CD4-positive, alpha-beta T cell (primary cell): ENCODE measurements at regions not wholly inside any gene's neighbourhood (a gene's known extent, or its start where the extent isn't known, plus 50 kb on each side); places are given as distances from the start of the nearest gene placed in this dataset.

Experiments
- ATAC-seq: fragments of 200-7000 bp; cut with Tn5 transposase; one replicate; pipeline ENCODE4 v1.10.0; 2022; ENCODE audit warnings: mild to moderate bottlenecking; ENCODE audit not compliant: poor library complexity
- CTCF ChIA-PET: fragments of 350-600 bp; sonication (Branson Sonifier 250); formaldehyde crosslinking; loops from one replicate; lab custom pipeline; 2021; ENCODE audit warnings: antibody characterized with exemption, inconsistent platforms; lab: Charles Lee
- POLR2A ChIA-PET: fragments of 350-600 bp; sonication (Branson Sonifier 250); formaldehyde crosslinking; loops from one replicate; lab custom pipeline; 2021; ENCODE audit warnings: antibody characterized with exemption, inconsistent platforms; lab: Charles Lee
- DNase-seq, 14 experiments: peaks; one replicate each; pipeline ENCODE4 v3.0.0-alpha.2; 2013 to 2020; ENCODE audit warnings: mixed read lengths in 2 of 14
- H3K27ac ChIP-seq, 2 donors: one replicate each; pipeline versions ENCODE4 v1.5.1 to v1.7.0; 2013; ENCODE audit warnings: low read length in 2 of 2, low read depth in 1 of 2, mild to moderate bottlenecking in 1 of 2
- H3K27me3 ChIP-seq, 2 experiments: 1 replicate in 1 of 2; 2 replicates in 1 of 2; pipeline versions ENCODE4 v1.6.1 to v1.7.0; 2013; ENCODE audit warnings: low read length in 2 of 2, control low read depth in 1 of 2, mild to moderate bottlenecking in 1 of 2, moderate library complexity in 1 of 2; ENCODE audit not compliant: insufficient read depth in 2 of 2, control insufficient read depth in 1 of 2
- H3K36me3 ChIP-seq: one replicate; pipeline ENCODE4 v1.6.1; 2013; ENCODE audit warnings: low read length, control low read depth; ENCODE audit not compliant: insufficient read depth
- H3K4me1 ChIP-seq: one replicate; pipeline ENCODE4 v1.6.1; 2013; ENCODE audit warnings: low read length, control low read depth; ENCODE audit not compliant: insufficient read depth
- H3K4me3 ChIP-seq: one replicate; pipeline ENCODE4 v1.5.1; 2013; ENCODE audit warnings: mild to moderate bottlenecking, low read length, moderate library complexity
- H3K9me3 ChIP-seq, 2 experiments: 1 replicate in 1 of 2; 2 replicates in 1 of 2; pipeline versions ENCODE4 v1.6.1 to v1.7.0; 2013; ENCODE audit warnings: low read length in 2 of 2, mild to moderate bottlenecking in 2 of 2, control low read depth in 1 of 2, moderate library complexity in 1 of 2; ENCODE audit not compliant: control insufficient read depth in 1 of 2, insufficient read depth in 1 of 2
- H3K27ac Mint-ChIP-seq: one replicate; pipeline ENCODE4 v1.8.0; 2020; ENCODE audit warnings: mixed read lengths
- H3K27me3 Mint-ChIP-seq: one replicate; pipeline ENCODE4 v1.8.0; 2021; ENCODE audit warnings: mixed read lengths
- H3K36me3 Mint-ChIP-seq: one replicate; pipeline ENCODE4 v1.8.0; 2021; ENCODE audit warnings: low read depth, mixed read lengths
- H3K4me1 Mint-ChIP-seq: one replicate; pipeline ENCODE4 v1.8.0; 2021; ENCODE audit warnings: low read depth, mixed read lengths
- H3K4me3 Mint-ChIP-seq: one replicate; pipeline ENCODE4 v1.8.0; 2020; ENCODE audit warnings: mild to moderate bottlenecking, mixed read lengths
- H3K9me3 Mint-ChIP-seq: one replicate; pipeline ENCODE4 v1.8.0; 2020; ENCODE audit warnings: mixed read lengths
- intact Hi-C, 2 experiments: fragments of 100-400 bp; cut with DNase I in 1 of 2; cut with micrococcal nuclease in 1 of 2; formaldehyde crosslinking; loops; one replicate each; pipeline versions ENCODE4 v1.15.1 to v1.9.0; 2023 to 2025; cut with DNase I, micrococcal nuclease
- TF ChIP-seq, protein P1 (sequence below): fragments of 200-600 bp; IDR thresholded peaks from one replicate; pipeline ENCODE4 v1.8.0; 2022; ENCODE audit warnings: antibody characterized with exemption, mild to moderate bottlenecking

GRCh38 chr2:186959486-186959885, 110.5 kb upstream of the ZSWIM2 start:
- Histone ChIP-seq H3K4me3 (no peak overlapping the region), H3K27me3 (no peaks in the 10 kb centered on the region), H3K36me3 (no peaks in the 10 kb centered on the region), H3K27ac (no peak overlapping the region), H3K4me1 (no peaks in the 10 kb centered on the region), H3K9me3 (peaks cover 0 to 19% of the 10 kb centered on the region in 2 experiments)
- CTCF ChIA-PET: no interaction called here
- ATAC-seq: no peak
- Mint-ChIP-seq H3K4me3 (no peak overlapping the region), H3K4me1 (no peaks in the 10 kb centered on the region), H3K36me3 (no peaks in the 10 kb centered on the region), H3K9me3 (no peaks in the 10 kb centered on the region), H3K27me3 (no peaks in the 10 kb centered on the region), H3K27ac (no peak overlapping the region)
- DNase-seq: no peak
- POLR2A ChIA-PET: no interaction called here
- intact Hi-C loops: no loop called here
- TF ChIP-seq, protein P1, sequence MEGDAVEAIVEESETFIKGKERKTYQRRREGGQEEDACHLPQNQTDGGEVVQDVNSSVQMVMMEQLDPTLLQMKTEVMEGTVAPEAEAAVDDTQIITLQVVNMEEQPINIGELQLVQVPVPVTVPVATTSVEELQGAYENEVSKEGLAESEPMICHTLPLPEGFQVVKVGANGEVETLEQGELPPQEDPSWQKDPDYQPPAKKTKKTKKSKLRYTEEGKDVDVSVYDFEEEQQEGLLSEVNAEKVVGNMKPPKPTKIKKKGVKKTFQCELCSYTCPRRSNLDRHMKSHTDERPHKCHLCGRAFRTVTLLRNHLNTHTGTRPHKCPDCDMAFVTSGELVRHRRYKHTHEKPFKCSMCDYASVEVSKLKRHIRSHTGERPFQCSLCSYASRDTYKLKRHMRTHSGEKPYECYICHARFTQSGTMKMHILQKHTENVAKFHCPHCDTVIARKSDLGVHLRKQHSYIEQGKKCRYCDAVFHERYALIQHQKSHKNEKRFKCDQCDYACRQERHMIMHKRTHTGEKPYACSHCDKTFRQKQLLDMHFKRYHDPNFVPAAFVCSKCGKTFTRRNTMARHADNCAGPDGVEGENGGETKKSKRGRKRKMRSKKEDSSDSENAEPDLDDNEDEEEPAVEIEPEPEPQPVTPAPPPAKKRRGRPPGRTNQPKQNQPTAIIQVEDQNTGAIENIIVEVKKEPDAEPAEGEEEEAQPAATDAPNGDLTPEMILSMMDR: no peak

- Histone ChIP-seq H3K27ac (no peak overlapping the region), H3K4me3 (no peak overlapping the region), H3K9me3 (peaks cover 0 to 2% of the 10 kb centered on the region in 2 experiments), H3K36me3 (no peaks in the 10 kb centered on the region), H3K27me3 (no peaks in the 10 kb centered on the region), H3K4me1 (no peaks in the 10 kb centered on the region)
- DNase-seq: no peak
- Mint-ChIP-seq H3K27ac (no peak overlapping the region), H3K27me3 (no peaks in the 10 kb centered on the region), H3K9me3 (peaks cover 3% of the 10 kb centered on the region), H3K4me1 (no peaks in the 10 kb centered on the region), H3K36me3 (no peaks in the 10 kb centered on the region), H3K4me3 (no peak overlapping the region)
- no peak for ATAC-seq
- intact Hi-C loops: no loop called here
- ChIA-PET POLR2A (no interaction called here), CTCF (interaction anchor here (0.7 kb wide), 1 partner anchor 666 kb away, joined by 3 read pairs; no protein-coding TSS in a partner anchor)
- TF ChIP-seq, protein P1: no peak
Measured at GRCh38 chr2:186950694-186951093, 101.7 kb upstream of the ZSWIM2 start.

DNA sequence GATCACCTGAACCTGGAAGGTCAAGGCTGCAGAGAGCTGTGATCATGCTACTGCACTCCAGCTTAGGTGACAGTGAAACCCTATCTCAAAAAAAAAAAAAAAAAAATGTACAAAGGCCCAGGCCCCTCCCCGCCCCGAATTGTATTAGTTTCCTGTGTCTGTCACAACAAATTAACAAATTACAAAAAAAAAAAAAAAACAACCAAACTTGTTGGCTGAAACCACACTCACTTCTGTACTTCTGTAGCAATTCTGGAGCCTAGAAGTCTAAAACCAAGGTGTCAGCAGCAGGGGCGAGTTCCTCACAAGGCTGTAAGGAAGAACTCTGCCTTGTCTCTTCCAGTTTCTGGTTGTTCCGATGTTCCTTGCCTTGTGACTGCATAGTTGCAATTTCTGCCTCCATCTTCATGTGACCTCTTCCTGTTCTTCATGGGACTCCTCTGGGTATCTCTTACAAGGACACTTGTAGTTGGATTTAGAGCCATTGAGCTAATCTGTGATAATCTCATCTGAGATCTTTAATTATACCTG, 100.8 kb upstream of the ZSWIM2 start:
- Mint-ChIP-seq H3K27me3 (no peaks in the 10 kb centered on the region), H3K9me3 (peaks cover 3% of the 10 kb centered on the region), H3K36me3 (no peaks in the 10 kb centered on the region), H3K27ac (no peak overlapping the region), H3K4me3 (no peak overlapping the region), H3K4me1 (no peaks in the 10 kb centered on the region)
- TF ChIP-seq, protein P1: no peak
- DNase-seq (no peak), ATAC-seq (no peak)
- Histone ChIP-seq H3K27ac (no peak overlapping the region), H3K9me3 (no peaks in the 10 kb centered on the region), H3K36me3 (no peaks in the 10 kb centered on the region), H3K4me1 (no peaks in the 10 kb centered on the region), H3K4me3 (no peak overlapping the region), H3K27me3 (no peaks in the 10 kb centered on the region)
- ChIA-PET CTCF (interaction anchor here (0.7 kb wide), 1 partner anchor 925 kb away, joined by 4 read pairs; no protein-coding TSS in a partner anchor), POLR2A (no interaction called here)
- intact Hi-C loops: no loop called here
